Breast epithelium (tissue), 4 donors: ENCODE measurements at regions not wholly inside any gene's neighbourhood (a gene's known extent, or its start where the extent isn't known, plus 50 kb on each side); places are given as distances from the start of the nearest gene placed in this dataset.

Experiments used
- DNase-seq, 2 donors: peaks; one replicate each; pipeline ENCODE4 v3.0.0-alpha.2; 2019; ENCODE audit warnings: low spot score in 2 of 2
- H3K27ac ChIP-seq, 2 donors: fragments of 200-600 bp; sonication (generic) in 1 of 2; one replicate each; pipeline ENCODE4 v1.5.1; 2016 to 2019; ENCODE audit warnings: mild to moderate bottlenecking in 1 of 2
- H3K27me3 ChIP-seq, 2 donors: fragments of 200-600 bp; sonication (generic) in 1 of 2; one replicate each; pipeline versions ENCODE4 v1.5.1 to v1.6.0; 2017 to 2019; ENCODE audit warnings: control low read depth in 1 of 2, mild to moderate bottlenecking in 1 of 2
- H3K36me3 ChIP-seq: fragments of 200-600 bp; one replicate; pipeline ENCODE4 v1.5.1; 2019
- H3K4me1 ChIP-seq, 2 donors: fragments of 200-600 bp; sonication (generic); one replicate each; pipeline ENCODE4 v1.5.1; 2016 to 2019; ENCODE audit warnings: control low read depth in 1 of 2
- H3K4me3 ChIP-seq, 3 donors: fragments of 200-600 bp; sonication (generic); 1 replicate in 2 of 3; 2 replicates in 1 of 3; pipeline ENCODE4 v1.5.1; 2016 to 2019; ENCODE audit warnings: mild to moderate bottlenecking in 3 of 3, moderate library complexity in 2 of 3
- H3K9me3 ChIP-seq, 2 donors: fragments of 200-600 bp; sonication (generic) in 1 of 2; one replicate each; pipeline ENCODE4 v1.5.1; 2016 to 2019; ENCODE audit warnings: control low read depth in 1 of 2
- CTCF ChIP-seq, 3 donors: fragments of 450-650 bp; IDR thresholded peaks; one replicate each; pipeline ENCODE4 v1.5.1; 2016 to 2017; ENCODE audit warnings: antibody characterized with exemption in 3 of 3, mild to moderate bottlenecking in 3 of 3, moderate library complexity in 3 of 3
- POLR2A ChIP-seq: fragments of 450-650 bp; IDR thresholded peaks from one replicate; pipeline ENCODE4 v1.6.1; 2016; ENCODE audit warnings: antibody characterized with exemption, mild to moderate bottlenecking, moderate library complexity
- POLR2AphosphoS5 ChIP-seq, 3 donors: sonication (generic); formaldehyde crosslinking; IDR thresholded peaks; one replicate each; pipeline ENCODE4 v1.6.1; 2017; ENCODE audit warnings: antibody characterized with exemption in 3 of 3
- intact Hi-C: fragments of 100-400 bp; cut with DNase I; formaldehyde crosslinking; loops from one replicate; pipeline ENCODE4 v1.15.1; 2023; ENCODE audit warnings: low total_unique reads

DNA sequence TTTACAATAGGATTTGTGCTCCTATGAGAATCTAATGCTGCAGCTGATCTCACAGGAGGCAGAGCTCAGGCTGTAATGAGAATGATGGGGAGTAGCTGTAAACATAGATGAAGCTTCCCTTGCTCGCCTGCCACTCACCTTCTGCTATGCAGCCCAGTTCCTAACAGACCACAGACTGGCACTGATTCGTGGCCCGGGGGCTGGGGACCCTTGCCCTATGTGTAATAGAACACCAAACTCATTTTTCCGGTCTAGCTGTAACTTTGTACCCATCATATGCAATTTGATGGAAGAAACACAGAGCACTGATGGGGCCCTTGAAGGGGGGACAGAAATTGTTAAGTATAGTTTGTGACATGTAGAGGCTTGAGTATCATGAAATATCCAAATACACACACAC lies 79.6 kb upstream of the OR5AK2 start:
- TF ChIP-seq POLR2A (no peak), CTCF (IDR thresholded peaks at IDR 0.05) (no peak), POLR2AphosphoS5 (IDR thresholded peaks at IDR 0.05) (no peak)
- no peaks in the 10 kb centered on the region for H3K9me3 ChIP-seq
- H3K36me3 ChIP-seq: no peaks in the 10 kb centered on the region
- no peak for DNase-seq
- H3K4me1 ChIP-seq: no peaks in the 10 kb centered on the region
- H3K27ac ChIP-seq: no peak overlapping the region
- H3K27me3 ChIP-seq: no peaks in the 10 kb centered on the region
- intact Hi-C loops: no loop called here
- H3K4me3 ChIP-seq: no peak overlapping the region

GRCh38 chr11:56906683-56907148 lies 82.0 kb upstream of the OR5AK2 start:
- no peak overlapping the region for H3K27ac ChIP-seq
- H3K9me3 ChIP-seq: no peaks in the 10 kb centered on the region
- no peak for DNase-seq
- intact Hi-C loops: no loop called here
- no peaks in the 10 kb centered on the region for H3K27me3 ChIP-seq
- no peaks in the 10 kb centered on the region for H3K4me1 ChIP-seq
- no peaks in the 10 kb centered on the region for H3K36me3 ChIP-seq
- H3K4me3 ChIP-seq: no peak overlapping the region
- TF ChIP-seq POLR2AphosphoS5 (IDR thresholded peaks at IDR 0.05) (no peak), POLR2A (no peak), CTCF (IDR thresholded peaks at IDR 0.05) (no peak)

DNA sequence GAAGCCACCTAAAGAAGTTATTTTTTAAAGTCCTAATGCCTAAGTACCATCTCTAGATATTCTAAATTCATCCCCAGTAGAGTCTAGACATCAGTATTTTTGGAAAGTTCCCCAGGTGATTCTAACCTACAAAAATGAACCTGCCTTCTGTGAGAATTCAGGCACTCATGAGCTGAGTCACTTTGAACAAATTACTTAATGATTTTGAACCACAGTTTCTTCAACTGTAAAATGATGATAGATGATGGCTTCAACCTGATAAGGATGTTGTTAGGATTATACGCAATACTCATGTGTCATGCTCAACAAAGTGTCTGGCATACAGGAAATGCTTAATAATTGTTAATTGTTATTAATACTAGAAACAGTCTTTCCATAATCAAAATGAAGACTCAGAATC lies 82.8 kb upstream of the OR5AK2 start:
- intact Hi-C loops: no loop called here
- H3K27me3 ChIP-seq: no peaks in the 10 kb centered on the region
- no peak for DNase-seq
- no peak overlapping the region for H3K4me3 ChIP-seq
- H3K9me3 ChIP-seq: no peaks in the 10 kb centered on the region
- H3K4me1 ChIP-seq: no peaks in the 10 kb centered on the region
- TF ChIP-seq CTCF (IDR thresholded peaks at IDR 0.05) (no peak), POLR2AphosphoS5 (IDR thresholded peaks at IDR 0.05) (no peak), POLR2A (no peak)
- H3K36me3 ChIP-seq: no peaks in the 10 kb centered on the region
- no peak overlapping the region for H3K27ac ChIP-seq

DNA sequence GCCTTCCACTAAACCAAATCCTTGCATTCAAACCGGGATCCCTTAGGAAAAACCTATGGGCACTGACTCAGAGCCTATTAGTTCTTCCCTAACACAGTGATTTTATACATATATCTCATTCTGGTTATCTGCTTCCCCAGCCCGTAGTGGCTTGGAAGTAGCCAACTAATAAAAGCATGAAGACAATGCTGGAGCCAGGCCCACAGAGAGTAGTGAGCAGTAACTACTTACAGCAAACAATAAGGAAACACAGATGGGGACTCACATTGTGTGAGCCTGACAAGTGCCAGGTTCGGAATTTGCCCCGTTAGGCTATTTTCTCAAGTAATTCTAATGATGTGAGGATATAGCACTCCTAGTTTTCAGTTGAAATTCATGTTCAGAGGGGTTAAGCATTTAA lies 83.3 kb upstream of the OR5AK2 start:
- DNase-seq: no peak
- H3K27me3 ChIP-seq: no peaks in the 10 kb centered on the region
- no peaks in the 10 kb centered on the region for H3K4me1 ChIP-seq
- H3K36me3 ChIP-seq: no peaks in the 10 kb centered on the region
- H3K27ac ChIP-seq: no peak overlapping the region
- TF ChIP-seq POLR2AphosphoS5 (IDR thresholded peaks at IDR 0.05) (no peak), POLR2A (no peak), CTCF (IDR thresholded peaks at IDR 0.05) (no peak)
- H3K4me3 ChIP-seq: no peak overlapping the region
- no peaks in the 10 kb centered on the region for H3K9me3 ChIP-seq
- intact Hi-C loops: no loop called here

DNA sequence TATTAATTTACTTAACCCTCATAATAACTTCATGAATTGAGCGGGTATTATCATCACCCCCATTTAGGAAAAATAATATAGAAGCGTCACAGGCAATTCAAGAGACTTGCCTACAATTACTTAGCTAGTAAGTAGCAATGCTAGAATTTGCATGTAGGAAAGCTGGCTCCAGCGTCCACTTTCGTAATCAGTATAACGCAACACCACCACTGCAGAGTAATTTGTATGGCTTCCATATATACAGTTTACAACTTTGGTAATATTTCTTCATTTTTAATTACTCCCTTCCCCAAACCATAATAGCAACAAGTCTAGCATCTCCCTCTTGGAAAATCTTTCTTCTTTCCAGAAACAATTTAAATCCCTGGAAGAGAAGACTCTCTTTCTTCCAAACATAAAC lies 89.9 kb upstream of the OR5AK2 start:
- no peak overlapping the region for H3K4me3 ChIP-seq
- intact Hi-C loops: no loop called here
- H3K36me3 ChIP-seq: no peaks in the 10 kb centered on the region
- H3K9me3 ChIP-seq: no peaks in the 10 kb centered on the region
- no peaks in the 10 kb centered on the region for H3K27me3 ChIP-seq
- DNase-seq: no peak
- TF ChIP-seq POLR2AphosphoS5 (IDR thresholded peaks at IDR 0.05): no peak
- TF ChIP-seq POLR2A: no peak
- TF ChIP-seq CTCF (IDR thresholded peaks at IDR 0.05): no peak
- H3K27ac ChIP-seq: no peak overlapping the region
- H3K4me1 ChIP-seq: no peaks in the 10 kb centered on the region
